Activated T-helper 1 cell treated with anti-CD3 and anti-CD28 coated beads, Interleukin-12 subunit alpha, Interleukin-12 subunit beta, Interleukin-2, Interleukin-4 antibody, amounts not matched to agents 30 ng/mL and 10 ng/mL and 1 ng/mL, durations not matched to agents 14 hours and 24 hours and 36 hours (primary cell): ENCODE measurements at regions not wholly inside any gene's neighbourhood (a gene's known extent, or its start where the extent isn't known, plus 50 kb on each side); places are given as distances from the start of the nearest gene placed in this dataset.

Experiments used
- DNase-seq: peaks from one replicate; pipeline ENCODE4 v3.0.0; 2021; ENCODE audit warnings: low spot score
- H3K27ac Mint-ChIP-seq: one replicate; pipeline ENCODE4 v1.8.0; 2021; ENCODE audit warnings: mild to moderate bottlenecking, mixed read lengths
- H3K27me3 Mint-ChIP-seq: one replicate; pipeline ENCODE4 v1.8.0; 2022; ENCODE audit warnings: mild to moderate bottlenecking, moderate library complexity, mixed read lengths; ENCODE audit not compliant: insufficient read depth
- H3K36me3 Mint-ChIP-seq: one replicate; pipeline ENCODE4 v1.8.0; 2021; ENCODE audit warnings: low read depth, mixed read lengths
- H3K4me1 Mint-ChIP-seq: one replicate; pipeline ENCODE4 v1.8.0; 2021; ENCODE audit warnings: low read depth, mixed read lengths
- H3K4me3 Mint-ChIP-seq: one replicate; pipeline ENCODE4 v1.8.0; 2021; ENCODE audit warnings: mild to moderate bottlenecking, moderate library complexity, mixed read lengths
- H3K9me3 Mint-ChIP-seq: one replicate; pipeline ENCODE4 v1.8.0; 2021; ENCODE audit warnings: mixed read lengths
- intact Hi-C: fragments of 100-400 bp; cut with micrococcal nuclease; formaldehyde crosslinking; loops from one replicate; pipeline ENCODE4 v1.15.1; 2024

GRCh38 chr20:1720226-1720625 lies 62.6 kb upstream of the SIRPG start:
- H3K27me3 Mint-ChIP-seq = peaks cover 7% of the 10 kb centered on the region
- no peak overlapping the region for H3K27ac Mint-ChIP-seq
- H3K4me1 Mint-ChIP-seq = no peaks in the 10 kb centered on the region
- intact Hi-C loops = no loop called here
- H3K36me3 Mint-ChIP-seq = peaks cover 1% of the 10 kb centered on the region
- no peak for DNase-seq
- peaks cover 24% of the 10 kb centered on the region for H3K9me3 Mint-ChIP-seq
- no peak overlapping the region for H3K4me3 Mint-ChIP-seq

GRCh38 chr20:1718604-1719384 lies 61.2 kb upstream of the SIRPG start:
- no peaks in the 10 kb centered on the region for H3K36me3 Mint-ChIP-seq
- peak overlapping the region; percentile 19 for H3K27ac Mint-ChIP-seq

GRCh38 chr20:1712634-1713624 lies 55.4 kb upstream of the SIRPG start:
- peaks cover 20% of the 10 kb centered on the region for H3K9me3 Mint-ChIP-seq
- H3K4me3 Mint-ChIP-seq = no peak overlapping the region
- no peak for DNase-seq
- no peak overlapping the region for H3K27ac Mint-ChIP-seq
- H3K4me1 Mint-ChIP-seq = peaks cover 6% of the 10 kb centered on the region
- H3K36me3 Mint-ChIP-seq = no peaks in the 10 kb centered on the region
- peaks cover 8% of the 10 kb centered on the region for H3K27me3 Mint-ChIP-seq
- intact Hi-C loops = no loop called here

More at GRCh38 chr20:1718604-1719384, 61.2 kb upstream of the SIRPG start:
- no peaks in the 10 kb centered on the region for H3K4me1 Mint-ChIP-seq
- peaks cover 8% of the 10 kb centered on the region for H3K27me3 Mint-ChIP-seq
- intact Hi-C loops = no loop called here
- no peak overlapping the region for H3K4me3 Mint-ChIP-seq
- no peak for DNase-seq
- peaks cover 19% of the 10 kb centered on the region for H3K9me3 Mint-ChIP-seq

- Mint-ChIP-seq H3K27me3 (peaks cover 6% of the 10 kb centered on the region), H3K36me3 (no peaks in the 10 kb centered on the region), H3K9me3 (peaks cover 20% of the 10 kb centered on the region), H3K4me1 (peaks cover 15% of the 10 kb centered on the region), H3K27ac (no peak overlapping the region), H3K4me3 (no peak overlapping the region)
- intact Hi-C loops = no loop called here
- DNase-seq = no peak
Measured at GRCh38 chr20:1711826-1712601, 54.4 kb upstream of the SIRPG start.

GRCh38 chr20:1711266-1711665 lies 53.7 kb upstream of the SIRPG start:
- Mint-ChIP-seq H3K27me3 (peaks cover 3% of the 10 kb centered on the region), H3K9me3 (peaks cover 20% of the 10 kb centered on the region), H3K4me1 (peaks cover 16% of the 10 kb centered on the region), H3K36me3 (no peaks in the 10 kb centered on the region), H3K4me3 (no peak overlapping the region), H3K27ac (no peak overlapping the region)
- DNase-seq = no peak
- intact Hi-C loops = no loop called here

- Mint-ChIP-seq H3K27me3 (peaks cover 2% of the 10 kb centered on the region), H3K4me1 (peaks cover 16% of the 10 kb centered on the region), H3K4me3 (no peak overlapping the region), H3K27ac (no peak overlapping the region), H3K9me3 (peaks cover 17% of the 10 kb centered on the region), H3K36me3 (no peaks in the 10 kb centered on the region)
- DNase-seq = no peak
- intact Hi-C loops = no loop called here
Measured at GRCh38 chr20:1710484-1710883, 52.9 kb upstream of the SIRPG start.

- Mint-ChIP-seq H3K27ac (peak overlapping the region; percentile 41), H3K4me3 (no peak overlapping the region)
- intact Hi-C loops = no loop called here
Measured at GRCh38 chr20:1707588-1708449, 50.2 kb upstream of the SIRPG start.

More at GRCh38 chr20:1707588-1708449, 50.2 kb upstream of the SIRPG start:
- H3K4me1 Mint-ChIP-seq = peaks cover 16% of the 10 kb centered on the region
- H3K9me3 Mint-ChIP-seq = peaks cover 9% of the 10 kb centered on the region
- peaks cover 2% of the 10 kb centered on the region for H3K36me3 Mint-ChIP-seq
- no peaks in the 10 kb centered on the region for H3K27me3 Mint-ChIP-seq
- no peak for DNase-seq
